ENCODE measurements at regions not wholly inside any gene's neighbourhood (a gene's known extent, or its start where the extent isn't known, plus 50 kb on each side); places are given as distances from the start of the nearest gene placed in this dataset.

DNA sequence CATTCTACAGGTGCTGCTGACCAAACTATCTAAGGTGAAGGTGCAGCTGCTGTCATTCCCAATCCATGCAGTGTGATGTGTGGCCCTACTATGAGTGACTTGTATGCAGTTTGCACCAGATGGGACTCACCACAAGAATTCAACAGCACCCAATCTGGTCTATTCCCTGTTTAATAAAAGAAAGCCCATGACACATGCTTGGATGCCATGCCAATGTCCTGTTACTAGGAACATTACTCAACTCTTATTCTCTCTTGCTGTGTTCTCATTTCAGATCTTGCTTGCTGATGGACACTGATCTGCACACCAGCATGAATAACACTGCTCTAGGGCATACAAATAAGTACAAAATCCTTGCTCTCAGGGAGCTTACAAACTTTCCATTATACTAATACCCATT lies 221.6 kb upstream of the CDYL start:
- H3K27ac ChIP-seq (ENCODE audit: low read depth, low read length) = no peak overlapping the region

GRCh38 chr6:4553387-4553786 lies 222.8 kb upstream of the CDYL start:
- WGBS, 3 donors = 72 to 75% (median 73%) methylated on average over 10 of the region's 10 CpGs

DNA sequence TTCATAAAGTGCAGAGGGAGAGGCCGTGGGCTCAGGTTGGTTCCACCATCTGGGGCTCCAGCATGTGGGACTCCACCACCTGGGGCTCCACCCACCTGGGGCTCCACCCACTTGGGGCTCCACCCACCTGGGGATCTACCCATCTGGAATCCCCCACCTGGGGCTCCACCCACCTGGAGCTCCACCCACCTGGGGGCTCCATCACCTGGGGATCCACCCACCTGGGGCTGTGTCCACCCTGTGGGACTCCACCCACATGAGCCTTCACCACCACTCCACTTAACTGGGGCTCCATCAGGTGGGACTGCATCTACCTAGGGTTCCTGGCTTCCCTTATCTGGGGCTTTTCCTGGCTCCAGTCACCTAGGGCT lies 226.0 kb upstream of the CDYL start:
- 95 to 100% (median 100%) methylated on average over 1 of the region's 1 CpG for WGBS, 3 donors

More at GRCh38 chr6:4553387-4553786, 222.8 kb upstream of the CDYL start:
- H3K27ac ChIP-seq (ENCODE audit: low read depth, low read length) = no peak overlapping the region

GRCh38 chr6:4549556-4550226 lies 226.5 kb upstream of the CDYL start:
- WGBS, 3 donors = 89 to 98% (median 95%) methylated on average over 23 of the region's 23 CpGs
- no peak overlapping the region for H3K27ac ChIP-seq (ENCODE audit: low read depth, low read length)

More for the DNA sequence above, 226.0 kb upstream of the CDYL start:
- H3K27ac ChIP-seq (ENCODE audit: low read depth, low read length) = no peak overlapping the region

GRCh38 chr6:4545893-4546292 lies 230.3 kb upstream of the CDYL start:
- no peak overlapping the region for H3K27ac ChIP-seq (ENCODE audit: low read depth, low read length)
- WGBS, 3 donors = 39 to 77% (median 63%) methylated on average over 4 of the region's 4 CpGs

GRCh38 chr6:4543596-4543995 lies 232.6 kb upstream of the CDYL start:
- WGBS, 3 donors = 49 to 58% (median 57%) methylated on average over 2 of the region's 2 CpGs

GRCh38 chr6:4533576-4533975 lies 242.6 kb upstream of the CDYL start:
- 86 to 98% (median 91%) methylated on average over 1 of the region's 1 CpG for WGBS, 3 donors
- no peak overlapping the region for H3K27ac ChIP-seq (ENCODE audit: low read depth, low read length)

More at GRCh38 chr6:4543596-4543995, 232.6 kb upstream of the CDYL start:
- no peak overlapping the region for H3K27ac ChIP-seq (ENCODE audit: low read depth, low read length)

GRCh38 chr6:4531406-4531805 lies 244.8 kb upstream of the CDYL start:
- 56 to 78% (median 70%) methylated on average over 1 of the region's 1 CpG for WGBS, 3 donors
- no peak overlapping the region for H3K27ac ChIP-seq (ENCODE audit: low read depth, low read length)

GRCh38 chr6:4522453-4522852 lies 253.8 kb upstream of the CDYL start:
- WGBS, 3 donors = 52 to 73% (median 52%) methylated on average over 7 of the region's 7 CpGs
- H3K27ac ChIP-seq (ENCODE audit: low read depth, low read length) = no peak overlapping the region

DNA sequence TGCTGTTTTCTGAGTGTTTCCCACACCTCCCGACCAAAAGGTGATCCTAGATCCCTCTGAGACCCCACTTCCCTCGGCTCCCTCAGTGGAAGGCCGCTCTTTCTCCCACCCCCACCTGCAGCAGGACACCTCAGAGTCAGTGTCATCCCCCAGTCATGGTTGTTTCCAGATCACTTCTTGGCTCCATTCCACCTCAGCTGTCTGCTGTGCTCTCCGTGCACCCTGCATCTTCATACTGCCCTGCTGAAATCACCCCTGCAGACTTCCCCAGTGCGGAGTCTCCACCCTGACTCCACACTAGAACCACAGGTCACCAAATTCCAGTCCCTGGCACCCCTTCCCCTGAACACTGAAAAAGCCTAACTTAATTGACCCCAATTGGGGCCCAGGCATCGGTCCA lies 255.1 kb upstream of the CDYL start:
- 71 to 77% (median 75%) methylated on average over 6 of the region's 6 CpGs for WGBS, 3 donors

DNA sequence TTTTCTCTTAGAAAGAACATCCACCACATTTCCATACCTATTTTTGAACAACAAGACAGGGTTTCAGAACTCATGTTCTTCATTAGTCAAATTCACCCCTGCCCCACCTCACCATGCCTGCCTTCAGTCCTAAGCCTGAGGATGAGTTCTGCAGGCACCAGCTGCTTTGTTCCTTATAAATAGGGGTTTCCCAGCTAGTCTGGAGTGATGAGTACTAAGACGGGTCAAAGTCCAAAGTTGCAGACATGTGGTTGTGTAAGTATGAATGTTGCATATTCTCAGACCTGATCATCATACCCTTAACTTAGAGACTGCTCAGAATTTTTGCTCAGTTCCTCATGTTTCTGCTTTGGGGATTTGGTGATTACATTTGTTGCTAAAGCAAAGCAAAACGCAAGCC lies 257.7 kb upstream of the CDYL start:
- WGBS, 3 donors = 73 to 79% (median 74%) methylated on average over 2 of the region's 2 CpGs
- H3K27ac ChIP-seq (ENCODE audit: low read depth, low read length) = no peak overlapping the region

More for the DNA sequence above, 255.1 kb upstream of the CDYL start:
- H3K27ac ChIP-seq (ENCODE audit: low read depth, low read length) = no peak overlapping the region

DNA sequence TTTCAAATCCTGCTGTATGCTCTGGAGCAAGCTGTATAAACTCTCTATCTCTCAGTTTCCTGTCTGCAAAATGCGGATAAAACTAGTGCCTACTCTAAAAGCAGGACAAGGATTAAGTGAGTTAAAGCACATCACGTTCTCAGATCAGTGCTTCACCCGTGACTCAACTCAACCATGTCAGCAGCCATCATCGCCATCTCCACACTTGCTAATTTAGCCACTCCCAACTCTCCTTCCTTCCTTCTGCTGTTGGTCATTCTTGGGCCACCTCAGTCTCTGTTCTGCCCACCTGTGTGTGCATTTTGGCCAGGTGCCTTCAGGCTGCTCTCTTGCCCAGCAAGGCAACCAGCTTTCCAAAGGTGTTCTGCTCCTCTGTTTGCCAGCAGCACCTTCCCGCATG lies 260.0 kb upstream of the CDYL start:
- no peak overlapping the region for H3K27ac ChIP-seq (ENCODE audit: low read depth, low read length)
- 75 to 86% (median 76%) methylated on average over 5 of the region's 5 CpGs for WGBS, 3 donors

GRCh38 chr6:4513561-4513960 lies 262.6 kb upstream of the CDYL start:
- WGBS, 3 donors = 79 to 91% (median 90%) methylated on average over 4 of the region's 4 CpGs
- no peak overlapping the region for H3K27ac ChIP-seq (ENCODE audit: low read depth, low read length)

- WGBS, 3 donors = 50 to 63% (median 60%) methylated on average over 7 of the region's 7 CpGs
- no peak overlapping the region for H3K27ac ChIP-seq (ENCODE audit: low read depth, low read length)
Measured at GRCh38 chr6:4512051-4512471, 264.1 kb upstream of the CDYL start.

- 65 to 84% (median 80%) methylated on average over 5 of the region's 5 CpGs for WGBS, 3 donors
- no peak overlapping the region for H3K27ac ChIP-seq (ENCODE audit: low read depth, low read length)
Measured at GRCh38 chr6:4511641-4512020, 264.6 kb upstream of the CDYL start.

- no peak overlapping the region for H3K27ac ChIP-seq (ENCODE audit: low read depth, low read length)
- WGBS, 3 donors = 75 to 81% (median 80%) methylated on average over 15 of the region's 15 CpGs
Measured at GRCh38 chr6:4510906-4511640, 265.1 kb upstream of the CDYL start.

GRCh38 chr6:4510317-4510716 lies 265.9 kb upstream of the CDYL start:
- H3K27ac ChIP-seq (ENCODE audit: low read depth, low read length) = no peak overlapping the region
- 82 to 95% (median 94%) methylated on average over 6 of the region's 6 CpGs for whole genome bisulfite sequencing, 3 donors

GRCh38 chr6:4509506-4509905 lies 266.7 kb upstream of the CDYL start:
- 79 to 87% (median 83%) methylated on average over 3 of the region's 3 CpGs for WGBS, 3 donors
- H3K27ac ChIP-seq (ENCODE audit: low read depth, low read length) = no peak overlapping the region

- no peak overlapping the region for H3K27ac ChIP-seq (ENCODE audit: low read depth, low read length)
- WGBS, 3 donors = 27 to 40% (median 38%) methylated on average over 1 of the region's 1 CpG
Measured at GRCh38 chr6:4506792-4507191, 269.4 kb upstream of the CDYL start.

- H3K27ac ChIP-seq (ENCODE audit: low read depth, low read length) = no peak overlapping the region
- 59 to 88% (median 87%) methylated on average over 3 of the region's 3 CpGs for WGBS, 3 donors
Measured at GRCh38 chr6:4506223-4506622, 270.0 kb upstream of the CDYL start.
